Left hindlimb (tissue), 1 donor: ENCODE measurements at regions not wholly inside any gene's neighbourhood (a gene's known extent, or its start where the extent isn't known, plus 50 kb on each side); places are given as distances from the start of the nearest gene placed in this dataset.

Source experiments
- DNase-seq: peaks from one replicate; pipeline ENCODE4 v3.0.0-alpha.2; 2018

- no peak for DNase-seq
Observed at GRCh38 chr17:33481652-33482051, 188.6 kb upstream of the ASIC2 start.

GRCh38 chr17:33482636-33483035, 189.5 kb upstream of the ASIC2 start:
- DNase-seq: no peak

- DNase-seq: no peak
Observed at GRCh38 chr17:33484559-33484958, 191.5 kb upstream of the ASIC2 start.

DNA sequence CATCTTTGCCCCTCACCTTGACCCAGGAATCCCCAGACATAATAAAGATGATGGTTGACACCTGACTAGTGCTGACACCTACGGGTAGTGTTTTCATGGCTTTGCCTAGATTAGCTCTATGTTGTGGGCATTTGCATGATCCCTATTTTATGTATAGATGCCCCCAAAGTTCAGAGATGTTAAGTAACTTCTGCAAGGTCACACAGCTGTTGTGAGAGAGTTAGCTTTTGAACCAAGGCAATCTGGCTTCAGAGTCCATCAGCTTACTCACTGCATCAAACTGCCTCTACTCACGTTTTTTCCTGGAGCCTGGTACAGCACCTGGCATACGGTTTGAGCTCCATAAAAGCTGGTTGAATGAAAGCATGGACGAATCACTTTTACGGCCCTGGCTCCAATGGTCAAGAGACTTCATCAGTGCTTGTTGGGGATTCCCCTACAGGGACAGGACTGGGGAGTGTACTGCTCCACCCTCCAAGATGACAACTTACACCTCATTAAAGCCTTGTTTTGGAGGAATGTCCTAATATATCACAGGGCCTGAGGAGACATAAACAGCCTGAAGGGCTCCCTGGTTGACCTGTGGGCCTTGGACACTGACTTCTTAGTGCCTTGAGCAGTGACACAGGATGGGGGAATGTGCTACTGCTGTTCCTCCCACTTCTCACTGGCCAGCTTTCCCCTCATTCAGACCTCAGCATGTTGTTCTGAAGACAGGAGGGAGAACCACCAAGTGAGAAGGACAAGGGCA, 193.2 kb upstream of the ASIC2 start:
- no peak for DNase-seq

GRCh38 chr17:33487187-33487879, 194.2 kb upstream of the ASIC2 start:
- no peak for DNase-seq

GRCh38 chr17:33491871-33492481, 198.9 kb upstream of the ASIC2 start:
- DNase-seq: no peak

DNA sequence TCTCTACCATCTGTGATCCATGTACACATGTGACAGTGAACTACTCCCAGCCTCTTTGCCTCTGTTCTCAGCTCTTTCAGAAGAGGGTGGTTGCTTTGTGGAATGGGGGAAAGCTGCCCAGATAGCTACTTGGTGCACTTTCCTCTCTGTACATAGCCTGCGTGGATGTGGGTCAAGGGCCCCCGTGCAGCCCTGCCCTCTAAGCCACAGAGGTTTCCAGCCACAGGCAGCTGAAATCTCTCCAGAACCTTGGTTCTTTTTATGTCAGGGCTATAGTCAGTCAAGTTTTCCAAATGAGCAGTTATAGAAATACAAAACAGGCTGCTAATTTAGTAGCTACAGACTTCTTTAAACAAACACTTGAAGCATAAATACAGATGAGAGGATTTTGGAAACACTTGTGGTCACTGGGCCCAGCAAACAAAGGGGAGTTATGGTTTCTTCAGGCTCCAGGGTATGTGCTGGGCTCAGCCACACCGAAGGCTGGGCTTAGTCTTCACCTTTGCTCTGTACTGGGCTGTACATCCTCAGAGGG, 199.7 kb upstream of the ASIC2 start:
- peak; percentile 50 for DNase-seq

DNA sequence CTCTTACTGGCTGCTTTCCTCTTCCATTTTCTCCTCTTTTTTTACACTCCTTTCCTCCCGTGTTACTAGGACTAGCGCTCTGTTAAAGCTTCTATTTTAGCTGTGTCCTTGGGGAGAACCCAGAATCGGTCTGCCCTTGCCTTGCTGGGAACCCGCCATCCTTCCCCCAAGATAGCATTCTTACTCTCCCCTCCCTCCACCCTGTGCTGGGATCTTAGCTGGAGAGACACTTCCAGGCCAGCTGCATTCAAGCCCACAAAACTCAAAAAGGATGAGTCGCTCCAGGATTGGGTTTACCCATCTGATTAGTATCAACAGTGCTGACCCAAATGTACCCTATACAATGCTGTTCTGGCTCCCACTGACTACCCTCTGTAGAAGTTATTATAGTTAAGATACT, 200.5 kb upstream of the ASIC2 start:
- DNase-seq: no peak

GRCh38 chr17:33494151-33494550, 201.1 kb upstream of the ASIC2 start:
- DNase-seq: no peak

DNA sequence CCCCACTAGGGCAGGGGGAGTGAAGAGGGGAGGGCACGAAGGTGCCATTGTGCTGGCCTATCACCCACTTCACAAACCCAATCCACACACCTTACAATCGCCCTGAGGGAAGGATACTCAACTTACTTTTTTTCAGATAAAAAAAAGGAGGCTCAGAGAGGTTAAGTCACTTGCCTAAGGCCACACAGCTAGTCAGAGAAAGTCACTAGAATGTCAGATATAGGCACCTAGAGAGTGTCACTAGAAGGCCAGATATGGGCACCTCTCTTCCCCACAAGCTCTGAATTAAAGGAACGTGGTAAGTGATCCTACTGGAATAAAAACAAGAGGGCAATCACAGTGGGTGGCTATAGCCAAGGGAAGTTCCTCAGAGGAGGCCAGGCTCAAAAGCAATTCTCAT, 204.5 kb upstream of the ASIC2 start:
- DNase-seq: no peak

DNA sequence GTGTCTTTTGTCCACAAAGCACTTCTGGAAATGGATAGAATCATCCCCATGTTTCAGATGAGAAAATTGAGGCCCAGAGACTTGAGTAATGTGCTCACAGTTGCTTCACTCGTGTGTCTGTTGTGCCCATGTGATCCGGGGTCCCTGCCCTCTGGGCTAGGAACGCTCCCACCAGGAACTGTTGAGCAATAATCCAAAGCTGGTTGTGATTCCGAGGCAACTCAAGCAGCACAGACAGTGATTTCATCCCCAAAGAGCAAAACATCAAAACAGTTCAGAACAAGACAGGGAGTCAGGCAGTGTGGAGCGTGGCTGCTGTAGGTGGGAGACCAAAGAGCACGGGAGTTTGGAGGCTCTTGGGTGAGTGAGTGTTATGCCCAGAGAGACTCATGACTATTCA, 205.0 kb upstream of the ASIC2 start:
- no peak for DNase-seq

DNA sequence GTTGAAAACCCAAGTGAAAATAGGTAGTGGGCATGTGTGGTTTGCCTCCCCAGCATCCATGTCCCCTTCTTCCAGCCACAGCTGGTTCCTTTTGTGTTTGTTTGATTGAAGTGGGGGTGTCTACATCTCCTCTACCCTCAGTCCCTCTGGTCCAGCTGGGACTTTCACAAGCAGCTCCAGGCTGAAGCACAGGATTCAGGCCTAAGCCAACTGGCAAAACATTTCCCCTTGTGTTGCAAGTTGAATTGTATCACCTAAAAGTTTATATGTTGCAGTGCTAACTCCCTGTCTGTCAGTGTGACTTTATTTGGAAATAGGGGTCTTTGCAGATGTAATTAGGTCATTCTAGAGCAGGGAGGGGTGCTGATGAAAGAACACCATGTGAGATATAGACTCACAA, 205.9 kb upstream of the ASIC2 start:
- DNase-seq: no peak

DNA sequence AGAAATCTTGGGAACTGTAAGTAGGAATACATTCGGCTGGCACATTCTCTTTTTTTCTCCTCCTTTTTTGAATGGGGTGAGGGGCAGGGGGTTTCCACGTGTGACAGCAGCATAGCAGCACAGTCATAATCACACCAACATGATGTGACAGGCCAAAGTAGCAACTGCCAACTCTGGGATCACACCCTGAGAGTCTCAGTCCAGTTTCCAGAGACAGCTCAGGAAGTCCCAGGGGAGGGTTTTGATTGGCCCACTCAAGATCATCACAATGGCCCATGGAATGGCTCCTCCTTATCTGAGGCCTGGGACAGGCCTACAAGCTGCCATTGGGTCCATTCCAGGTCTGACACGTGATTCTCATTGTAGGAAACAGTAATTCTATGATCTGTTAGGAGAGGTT, 207.1 kb upstream of the ASIC2 start:
- DNase-seq: no peak

GRCh38 chr17:33501185-33501584, 208.1 kb upstream of the ASIC2 start:
- no peak for DNase-seq

GRCh38 chr17:33504571-33504970, 211.5 kb upstream of the ASIC2 start:
- no peak for DNase-seq

GRCh38 chr17:33506889-33507650, 214.0 kb upstream of the ASIC2 start:
- no peak for DNase-seq

DNA sequence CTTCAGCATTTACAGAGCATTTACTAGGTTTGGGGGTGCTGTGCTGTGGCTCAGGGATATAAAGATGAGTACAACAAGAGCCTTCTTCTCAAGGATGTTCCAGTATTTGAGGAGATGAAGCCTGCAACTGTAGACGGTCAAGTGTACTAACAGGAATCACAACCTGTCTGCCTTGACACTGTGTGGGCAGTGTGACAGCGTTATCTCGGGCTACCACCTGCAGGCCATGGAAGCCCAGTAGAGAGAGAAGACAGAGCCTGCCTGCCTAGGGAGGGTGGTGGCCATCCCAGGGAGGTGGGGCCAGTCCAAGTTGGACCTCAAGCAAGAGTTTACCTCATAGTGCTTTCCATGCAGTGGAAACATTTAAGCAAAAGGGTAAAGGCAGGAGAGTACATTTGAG, 215.1 kb upstream of the ASIC2 start:
- no peak for DNase-seq

DNA sequence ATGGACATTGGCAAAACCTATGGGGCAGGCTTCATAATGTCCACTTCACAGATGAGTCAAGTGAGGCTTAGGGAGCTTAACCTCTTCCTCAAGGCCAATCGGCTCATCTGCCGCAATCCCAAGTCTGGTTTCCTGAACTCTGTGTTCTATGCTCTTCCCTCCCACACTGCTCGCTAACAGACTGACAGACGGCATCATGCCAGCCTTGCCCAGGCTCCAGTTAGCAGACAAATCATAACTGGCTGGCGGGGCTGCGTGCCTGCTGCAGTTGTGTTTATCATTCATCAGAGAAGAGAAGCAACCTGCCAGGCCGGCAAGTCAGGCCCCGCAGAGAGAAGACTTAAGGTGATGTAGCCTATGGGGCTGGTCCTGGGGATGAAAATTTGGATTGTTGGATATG, 216.2 kb upstream of the ASIC2 start:
- DNase-seq: no peak

DNA sequence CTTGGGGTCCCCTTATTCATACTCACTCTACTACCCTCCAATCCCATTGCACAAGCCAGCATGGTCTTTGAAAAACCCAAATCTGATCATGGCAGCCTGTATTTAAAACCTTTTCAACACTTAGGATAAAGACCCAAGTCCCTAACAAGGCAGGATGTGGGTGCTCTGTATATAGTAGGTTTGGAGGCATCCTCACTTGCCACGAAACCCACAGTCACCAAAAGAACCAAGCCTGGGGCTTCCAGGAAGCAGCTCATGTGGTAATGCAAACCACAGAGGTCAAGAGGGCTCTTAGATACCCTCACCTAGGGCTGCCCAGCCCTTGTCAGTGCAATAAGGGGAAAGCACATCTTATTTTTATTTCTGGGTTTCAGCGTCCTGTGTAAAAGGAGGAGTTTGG, 218.6 kb upstream of the ASIC2 start:
- no peak for DNase-seq

- no peak for DNase-seq
Observed at GRCh38 chr17:33512113-33512512, 219.0 kb upstream of the ASIC2 start.

- DNase-seq: no peak
Observed at GRCh38 chr17:33513769-33514168, 220.7 kb upstream of the ASIC2 start.

GRCh38 chr17:33514369-33514768, 221.3 kb upstream of the ASIC2 start:
- no peak for DNase-seq

- DNase-seq: no peak
Observed at GRCh38 chr17:33515974-33516373, 222.9 kb upstream of the ASIC2 start.
